GM23338 (cell line): ENCODE measurements at regions not wholly inside any gene's neighbourhood (a gene's known extent, or its start where the extent isn't known, plus 50 kb on each side); places are given as distances from the start of the nearest gene placed in this dataset.

Experiments used
- ATAC-seq: fragments of 200-7000 bp; cut with Tn5 transposase; 3 replicates; pipeline ENCODE4 v1.9.1; 2020
- DNase-seq: peaks from one replicate; pipeline ENCODE4 v3.0.0-alpha.2; 2015; ENCODE audit warnings: low spot score
- H2AFZ ChIP-seq: fragments of 200-600 bp; sonication (generic); 2 replicates; pipeline ENCODE4 v1.8.0; 2016; ENCODE audit warnings: antibody characterized with exemption, mild to moderate bottlenecking, moderate library complexity
- H3F3A ChIP-seq: fragments of 200-600 bp; sonication (generic); replicated peaks from 2 replicates; pipeline ENCODE4 v1.8.0; 2017; ENCODE audit warnings: antibody characterized with exemption, mixed run types, low read depth
- H3K27ac ChIP-seq: fragments of 200-600 bp; sonication (generic); 2 replicates; pipeline ENCODE4 v1.6.1; 2016; ENCODE audit warnings: low read depth
- H3K27me3 ChIP-seq: fragments of 200-600 bp; sonication (generic); 2 replicates; pipeline ENCODE4 v1.8.0; 2016; ENCODE audit warnings: mild to moderate bottlenecking, mixed run types, moderate library complexity; ENCODE audit not compliant: insufficient read depth
- H3K36me3 ChIP-seq: fragments of 200-600 bp; sonication (generic); 2 replicates; pipeline ENCODE4 v1.8.0; 2016; ENCODE audit warnings: mild to moderate bottlenecking; ENCODE audit not compliant: insufficient read depth
- H3K4me1 ChIP-seq: fragments of 200-600 bp; sonication (generic); 2 replicates; pipeline ENCODE4 v1.8.0; 2016; ENCODE audit warnings: mild to moderate bottlenecking, moderate library complexity; ENCODE audit not compliant: insufficient read depth
- H3K4me2 ChIP-seq: fragments of 200-600 bp; sonication (generic); 2 replicates; pipeline ENCODE4 v1.7.1; 2017; ENCODE audit warnings: mixed run types
- H3K4me3 ChIP-seq: fragments of 200-600 bp; sonication (generic); 2 replicates; pipeline ENCODE4 v1.6.1; 2016; ENCODE audit warnings: mixed run types
- H3K79me2 ChIP-seq: fragments of 200-600 bp; sonication (generic); replicated peaks from 2 replicates; pipeline ENCODE4 v1.8.0; 2017; ENCODE audit warnings: mild to moderate bottlenecking; ENCODE audit not compliant: insufficient read depth
- H3K9me2 ChIP-seq: fragments of 200-600 bp; sonication (generic); 2 replicates; pipeline ENCODE4 v1.8.0; 2017; ENCODE audit not compliant: insufficient read depth
- H4K20me1 ChIP-seq: fragments of 200-600 bp; sonication (generic); replicated peaks from 2 replicates; pipeline ENCODE4 v1.8.0; 2017; ENCODE audit warnings: mild to moderate bottlenecking; ENCODE audit not compliant: insufficient read depth
- H3K27ac Mint-ChIP-seq: 2 replicates; pipeline ENCODE4 v1.8.0; 2020; ENCODE audit warnings: inconsistent platforms, mild to moderate bottlenecking, moderate library complexity, mixed read lengths
- H3K27me3 Mint-ChIP-seq: 3 replicates; pipeline ENCODE4 v1.8.0; 2022; ENCODE audit warnings: low read depth, mild to moderate bottlenecking, moderate library complexity, mixed read lengths, inconsistent platforms; ENCODE audit not compliant: insufficient read depth, poor library complexity
- H3K36me3 Mint-ChIP-seq: 3 replicates; pipeline ENCODE4 v1.8.0; 2021; ENCODE audit warnings: low read depth, mild to moderate bottlenecking, inconsistent platforms, moderate library complexity, mixed read lengths
- H3K4me1 Mint-ChIP-seq: 3 replicates; pipeline ENCODE4 v1.8.0; 2020; ENCODE audit warnings: mild to moderate bottlenecking, inconsistent platforms, mixed read lengths
- H3K4me3 Mint-ChIP-seq: 3 replicates; pipeline ENCODE4 v1.8.0; 2021; ENCODE audit warnings: moderate library complexity, mild to moderate bottlenecking, inconsistent platforms, mixed read lengths
- H3K9me3 Mint-ChIP-seq: 3 replicates; pipeline ENCODE4 v1.8.0; 2020; ENCODE audit warnings: moderate library complexity, mild to moderate bottlenecking, inconsistent platforms, mixed read lengths
- CREB1 ChIP-seq: fragments of 250-450 bp; sonication (Bioruptor Pico); IDR thresholded peaks from 2 replicates; pipeline ENCODE4 v1.5.0; 2020; ENCODE audit warnings: low read depth, mild to moderate bottlenecking, moderate library complexity
- CTCF ChIP-seq, 2 experiments: fragments of 200-600 bp in 1 of 2; sonication (generic) in 1 of 2; conservative IDR thresholded peaks; 2 replicates each; pipeline versions ENCODE4 v1.5.1 to v1.6.1; 2016 to 2017; ENCODE audit warnings: antibody characterized with exemption in 2 of 2, low read depth in 2 of 2, mild to moderate bottlenecking in 2 of 2, moderate library complexity in 1 of 2
- ETS1 ChIP-seq: IDR thresholded peaks from 2 replicates; pipeline ENCODE4 v1.6.1; 2016; ENCODE audit warnings: antibody characterized with exemption
- EZH2 ChIP-seq: fragments of 200-600 bp; sonication (generic); IDR thresholded peaks from one replicate; pipeline ENCODE4 v1.8.0; 2017; ENCODE audit warnings: antibody characterized with exemption, mild to moderate bottlenecking, low read depth; ENCODE audit not compliant: unreplicated experiment
- EZH2phosphoT487 ChIP-seq: fragments of 200-600 bp; sonication (generic); IDR thresholded peaks from one replicate; pipeline ENCODE4 v1.8.1; 2018; ENCODE audit warnings: antibody characterized with exemption; ENCODE audit not compliant: unreplicated experiment
- JUNB ChIP-seq: IDR thresholded peaks from one replicate; pipeline ENCODE4 v1.6.1; 2016; ENCODE audit warnings: antibody characterized with exemption; ENCODE audit not compliant: unreplicated experiment
- NANOG ChIP-seq: IDR thresholded peaks from 2 replicates; pipeline ENCODE4 v1.6.1; 2016; ENCODE audit warnings: antibody characterized with exemption, borderline replicate concordance
- POLR2AphosphoS5 ChIP-seq: IDR thresholded peaks from 2 replicates; pipeline ENCODE4 v1.6.1; 2016; ENCODE audit warnings: antibody characterized with exemption, low read depth
- REST ChIP-seq: IDR thresholded peaks from one replicate; pipeline ENCODE4 v1.6.1; 2018; ENCODE audit warnings: antibody characterized with exemption; ENCODE audit not compliant: unreplicated experiment
- STAT1 ChIP-seq: IDR thresholded peaks from one replicate; pipeline ENCODE4 v1.6.1; 2016; ENCODE audit warnings: antibody characterized with exemption; ENCODE audit not compliant: unreplicated experiment
- ZNF331 ChIP-seq: fragments of 250-450 bp; sonication (Bioruptor Pico); IDR thresholded peaks from 2 replicates; pipeline ENCODE4 v1.5.0; 2020; ENCODE audit warnings: low read depth, mild to moderate bottlenecking, moderate library complexity
- ZNF462 ChIP-seq: fragments of 250-450 bp; sonication (Bioruptor Pico); IDR thresholded peaks from 2 replicates; pipeline ENCODE4 v1.5.0; 2020; ENCODE audit warnings: mild to moderate bottlenecking, moderate library complexity

GRCh38 chr6:91681296-91681695 is 1094.4 kb upstream of the MAP3K7 start:
- H3K9me2 ChIP-seq: no peaks in the 10 kb centered on the region
- H3F3A ChIP-seq: no peaks in the 10 kb centered on the region
- Mint-ChIP-seq H3K27me3 (peaks cover 3% of the 10 kb centered on the region), H3K9me3 (no peaks in the 10 kb centered on the region), H3K36me3 (no peaks in the 10 kb centered on the region), H3K4me3 (no peak overlapping the region), H3K4me1 (peaks cover 16% of the 10 kb centered on the region), H3K27ac (no peak overlapping the region)
- no peak for ATAC-seq
- H4K20me1 ChIP-seq: no peaks in the 10 kb centered on the region
- DNase-seq: no peak
- H3K27me3 ChIP-seq: no peaks in the 10 kb centered on the region
- no peak for TF ChIP-seq EZH2phosphoT487
- no peak for TF ChIP-seq CTCF (conservative IDR thresholded peaks at IDR 0.05; ENCODE audit: low read depth in 2 of 2)
- TF ChIP-seq JUNB: no peak
- TF ChIP-seq REST: no peak
- no peak for TF ChIP-seq ZNF462 (CRISPR knock-in tag)
- TF ChIP-seq ZNF331 (CRISPR knock-in tag): no peak
- no peak for TF ChIP-seq NANOG
- TF ChIP-seq POLR2AphosphoS5: no peak
- no peak for TF ChIP-seq STAT1
- no peak for TF ChIP-seq ETS1
- TF ChIP-seq CREB1 (CRISPR knock-in tag): no peak
- TF ChIP-seq EZH2: no peak
- no peaks in the 10 kb centered on the region; the same call in 1 of the 2 replicates for H3K4me1 ChIP-seq
- no peak overlapping the region for H3K4me3 ChIP-seq
- no peak overlapping the region for H2AFZ ChIP-seq
- H3K27ac ChIP-seq: no peak overlapping the region
- H3K79me2 ChIP-seq: no peaks in the 10 kb centered on the region
- no peaks in the 10 kb centered on the region for H3K36me3 ChIP-seq
- no peak overlapping the region for H3K4me2 ChIP-seq
